Colonic mucosa (tissue), 4 donors: ENCODE measurements at regions not wholly inside any gene's neighbourhood (a gene's known extent, or its start where the extent isn't known, plus 50 kb on each side); places are given as distances from the start of the nearest gene placed in this dataset.

Source experiments
- DNase-seq: peaks from one replicate; pipeline ENCODE4 v3.0.0-alpha.2; 2020
- H3K27ac ChIP-seq: fragments of 200-600 bp; one replicate; pipeline ENCODE4 v1.8.0; 2021
- H3K27me3 ChIP-seq: fragments of 200-600 bp; one replicate; pipeline ENCODE4 v1.8.0; 2021
- H3K36me3 ChIP-seq: fragments of 200-600 bp; one replicate; pipeline ENCODE4 v1.8.0; 2021
- H3K4me1 ChIP-seq: fragments of 200-600 bp; one replicate; pipeline ENCODE4 v1.8.0; 2021; ENCODE audit warnings: mild to moderate bottlenecking
- H3K4me3 ChIP-seq: fragments of 200-600 bp; one replicate; pipeline ENCODE4 v1.8.0; 2021
- H3K9ac ChIP-seq, 2 donors: one replicate each; pipeline ENCODE4 v1.7.0; 2013; ENCODE audit warnings: control low read depth in 2 of 2, low read depth in 2 of 2, low read length in 2 of 2
- H3K9me3 ChIP-seq: fragments of 200-600 bp; one replicate; pipeline ENCODE4 v1.8.0; 2021
- intact Hi-C: fragments of 100-400 bp; cut with DNase I; formaldehyde crosslinking; loops from one replicate; pipeline ENCODE4 v1.14.1; 2022
- TF ChIP-seq, protein P1 (sequence below): fragments of 200-600 bp; IDR thresholded peaks from one replicate; pipeline ENCODE4 v1.8.0; 2022; ENCODE audit warnings: antibody characterized with exemption, mild to moderate bottlenecking
- donor health status: healthy.
- donor health status: DM: no; HTN: no; CAD: no.
- donor health status: DM: no; HTN: no; CAD: no.

DNA sequence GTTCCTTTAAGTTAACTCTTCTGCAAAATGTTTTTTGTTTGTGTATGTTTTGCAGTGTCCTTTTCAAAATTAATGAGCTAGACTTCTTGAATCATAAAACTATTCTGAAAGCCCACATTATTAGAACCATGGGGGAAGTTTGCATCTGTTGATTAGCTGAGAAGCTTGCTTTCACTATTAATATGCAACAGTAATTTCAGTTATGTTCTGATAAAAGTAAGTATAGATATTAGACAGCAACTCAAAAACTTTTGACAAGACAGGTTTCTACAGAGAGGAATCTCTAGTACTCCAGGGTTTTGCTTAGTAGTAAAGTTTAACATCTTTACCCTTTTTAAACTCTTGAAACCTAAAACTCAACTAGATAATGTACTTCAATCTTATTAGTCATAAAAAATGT, 147.8 kb downstream of the UBE2E3 start:
- Histone ChIP-seq H3K9ac (no peak overlapping the region), H3K27ac (no peak overlapping the region), H3K9me3 (no peaks in the 10 kb centered on the region), H3K27me3 (no peaks in the 10 kb centered on the region), H3K36me3 (no peaks in the 10 kb centered on the region), H3K4me1 (no peaks in the 10 kb centered on the region), H3K4me3 (no peak overlapping the region)
- intact Hi-C loops: no loop called here
- DNase-seq: no peak
- TF ChIP-seq, protein P1, sequence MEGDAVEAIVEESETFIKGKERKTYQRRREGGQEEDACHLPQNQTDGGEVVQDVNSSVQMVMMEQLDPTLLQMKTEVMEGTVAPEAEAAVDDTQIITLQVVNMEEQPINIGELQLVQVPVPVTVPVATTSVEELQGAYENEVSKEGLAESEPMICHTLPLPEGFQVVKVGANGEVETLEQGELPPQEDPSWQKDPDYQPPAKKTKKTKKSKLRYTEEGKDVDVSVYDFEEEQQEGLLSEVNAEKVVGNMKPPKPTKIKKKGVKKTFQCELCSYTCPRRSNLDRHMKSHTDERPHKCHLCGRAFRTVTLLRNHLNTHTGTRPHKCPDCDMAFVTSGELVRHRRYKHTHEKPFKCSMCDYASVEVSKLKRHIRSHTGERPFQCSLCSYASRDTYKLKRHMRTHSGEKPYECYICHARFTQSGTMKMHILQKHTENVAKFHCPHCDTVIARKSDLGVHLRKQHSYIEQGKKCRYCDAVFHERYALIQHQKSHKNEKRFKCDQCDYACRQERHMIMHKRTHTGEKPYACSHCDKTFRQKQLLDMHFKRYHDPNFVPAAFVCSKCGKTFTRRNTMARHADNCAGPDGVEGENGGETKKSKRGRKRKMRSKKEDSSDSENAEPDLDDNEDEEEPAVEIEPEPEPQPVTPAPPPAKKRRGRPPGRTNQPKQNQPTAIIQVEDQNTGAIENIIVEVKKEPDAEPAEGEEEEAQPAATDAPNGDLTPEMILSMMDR: no peak

DNA sequence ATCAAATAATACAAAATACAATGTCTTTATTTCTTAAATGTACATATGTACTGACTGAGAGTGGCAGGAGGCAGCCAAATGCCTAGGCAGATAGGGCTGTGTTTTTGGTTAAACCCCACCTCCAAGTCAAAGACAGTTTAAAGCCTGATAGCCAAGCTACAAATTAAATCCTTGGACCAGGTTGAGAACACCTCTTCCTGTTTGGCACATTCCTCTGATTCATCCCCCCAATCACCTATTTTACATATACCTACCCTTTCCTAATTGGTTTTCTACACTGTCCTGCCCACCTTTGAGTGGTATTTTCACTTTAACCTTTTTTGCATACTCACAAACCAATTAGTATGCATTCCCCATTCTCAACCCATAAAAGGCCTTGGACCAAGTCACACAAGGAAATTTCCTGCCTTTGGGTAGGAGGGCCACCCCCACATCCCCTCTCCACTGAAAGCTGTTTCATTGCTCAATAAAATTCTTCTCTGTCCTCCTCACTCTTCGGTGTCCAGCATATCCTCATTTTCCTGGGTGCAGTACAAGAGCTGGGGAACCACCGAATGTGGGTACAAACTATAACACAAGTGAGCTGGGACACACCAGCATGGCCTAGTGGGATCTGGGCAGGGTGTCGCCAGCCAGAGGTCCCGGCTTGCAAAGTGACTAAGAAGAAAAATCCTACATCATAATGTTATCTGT, 149.1 kb downstream of the UBE2E3 start:
- Histone ChIP-seq H3K9me3 (no peaks in the 10 kb centered on the region), H3K27ac (no peak overlapping the region), H3K4me3 (no peak overlapping the region), H3K4me1 (no peaks in the 10 kb centered on the region), H3K9ac (no peak overlapping the region), H3K27me3 (no peaks in the 10 kb centered on the region), H3K36me3 (no peaks in the 10 kb centered on the region)
- intact Hi-C loops: no loop called here
- DNase-seq: no peak
- TF ChIP-seq, protein P1: no peak

DNA sequence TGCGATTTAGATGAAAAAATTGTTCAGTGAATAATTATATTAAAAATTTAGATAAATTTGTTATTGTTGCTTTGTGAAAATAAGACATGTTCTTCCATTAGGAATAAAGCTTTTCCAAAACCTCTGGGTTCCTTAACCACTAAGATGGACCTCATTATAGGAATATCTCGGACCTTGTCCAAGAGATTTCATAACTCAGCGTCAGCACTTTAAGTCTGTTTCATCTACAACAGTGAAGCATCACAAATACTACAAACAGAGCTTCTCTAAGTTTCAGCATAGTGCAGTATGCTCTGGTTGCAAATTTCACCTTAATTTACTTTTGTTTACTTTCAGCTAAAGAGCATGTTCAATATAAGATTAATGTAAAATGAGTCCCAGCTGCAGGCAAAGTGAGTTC, 150.3 kb downstream of the UBE2E3 start:
- DNase-seq: no peak
- Histone ChIP-seq H3K4me3 (no peak overlapping the region), H3K36me3 (no peaks in the 10 kb centered on the region), H3K9ac (no peak overlapping the region), H3K27me3 (no peaks in the 10 kb centered on the region), H3K4me1 (no peaks in the 10 kb centered on the region), H3K27ac (no peak overlapping the region), H3K9me3 (no peaks in the 10 kb centered on the region)
- intact Hi-C loops: no loop called here
- TF ChIP-seq, protein P1: no peak

DNA sequence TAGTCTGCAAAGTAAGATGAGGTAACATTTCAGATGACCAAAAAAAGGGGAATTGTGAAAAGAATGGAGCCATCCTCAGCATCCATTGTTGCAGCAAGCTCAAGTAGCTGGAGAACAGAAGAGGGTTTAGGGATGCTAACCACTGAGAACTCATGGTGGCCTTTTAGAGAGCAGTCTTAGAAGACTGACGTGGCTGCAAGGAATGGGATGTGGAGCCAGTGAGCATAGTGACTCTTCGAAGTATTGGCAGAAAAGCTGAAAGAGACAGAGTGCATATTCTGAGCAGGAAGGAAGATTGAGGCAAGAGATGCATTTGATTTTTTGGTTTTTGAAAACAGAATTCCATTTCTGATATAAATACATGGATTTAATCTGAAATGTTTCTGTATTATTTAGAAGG, 151.2 kb downstream of the UBE2E3 start:
- Histone ChIP-seq H3K36me3 (no peaks in the 10 kb centered on the region), H3K27ac (no peak overlapping the region), H3K9me3 (no peaks in the 10 kb centered on the region), H3K4me3 (no peak overlapping the region), H3K9ac (no peak overlapping the region), H3K4me1 (no peaks in the 10 kb centered on the region), H3K27me3 (no peaks in the 10 kb centered on the region)
- TF ChIP-seq, protein P1: no peak
- DNase-seq: no peak
- intact Hi-C loops: no loop called here

GRCh38 chr2:181138816-181139215, 158.4 kb downstream of the UBE2E3 start:
- H3K27ac ChIP-seq: no peak overlapping the region
- no peaks in the 10 kb centered on the region for H3K9me3 ChIP-seq
- no peaks in the 10 kb centered on the region for H3K36me3 ChIP-seq
- H3K9ac ChIP-seq: no peak overlapping the region
- H3K27me3 ChIP-seq: no peaks in the 10 kb centered on the region
- no peaks in the 10 kb centered on the region for H3K4me1 ChIP-seq
- intact Hi-C loops: no loop called here
- TF ChIP-seq, protein P1: no peak
- DNase-seq: no peak
- H3K4me3 ChIP-seq: no peak overlapping the region
